Mononuclear cell (primary cell): ENCODE measurements at regions not wholly inside any gene's neighbourhood (a gene's known extent, or its start where the extent isn't known, plus 50 kb on each side); places are given as distances from the start of the nearest gene placed in this dataset.

Experiments used
- H3K27me3 ChIP-seq: 2 replicates; pipeline ENCODE4 v1.6.0; 2011; ENCODE audit warnings: low read length, control low read depth; ENCODE audit not compliant: insufficient read depth
- H3K4me1 ChIP-seq: 2 replicates; pipeline ENCODE4 v1.5.1; 2011; ENCODE audit warnings: mild to moderate bottlenecking, low read length, control low read depth; ENCODE audit not compliant: insufficient read depth
- H3K4me3 ChIP-seq: 2 replicates; pipeline ENCODE4 v1.5.1; 2011; ENCODE audit warnings: mild to moderate bottlenecking, low read length, moderate library complexity
- H3K9me3 ChIP-seq: 2 replicates; pipeline ENCODE4 v1.5.1; 2011; ENCODE audit warnings: low read depth, mild to moderate bottlenecking, control low read depth, low read length

GRCh38 chr3:95626107-95626506, 1188.3 kb upstream of the EPHA6 start:
- Histone ChIP-seq H3K4me1 (no peaks in the 10 kb centered on the region), H3K27me3 (no peaks in the 10 kb centered on the region), H3K9me3 (no peaks in the 10 kb centered on the region), H3K4me3 (no peak overlapping the region)

DNA sequence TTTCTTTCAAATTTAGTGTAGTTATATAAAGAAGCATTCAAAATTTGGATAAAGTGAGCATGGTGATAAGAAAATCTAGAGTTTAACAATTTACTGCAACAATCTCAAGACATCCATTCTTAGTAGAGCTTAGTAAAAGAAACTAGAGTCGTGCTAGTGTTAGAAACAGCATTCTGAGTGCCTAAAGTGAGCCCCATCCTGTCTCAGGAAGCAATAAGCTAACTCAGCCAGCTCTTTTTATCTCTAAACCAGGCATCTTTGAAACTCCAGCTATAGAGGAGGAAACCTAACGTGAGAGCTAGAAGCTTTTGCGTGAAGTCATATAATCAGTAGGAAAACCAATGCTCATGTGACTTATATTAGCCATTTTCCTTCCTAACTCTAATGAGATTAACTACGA, 1187.1 kb upstream of the EPHA6 start:
- Histone ChIP-seq H3K4me3 (no peak overlapping the region), H3K27me3 (no peaks in the 10 kb centered on the region), H3K4me1 (no peaks in the 10 kb centered on the region), H3K9me3 (no peaks in the 10 kb centered on the region)

DNA sequence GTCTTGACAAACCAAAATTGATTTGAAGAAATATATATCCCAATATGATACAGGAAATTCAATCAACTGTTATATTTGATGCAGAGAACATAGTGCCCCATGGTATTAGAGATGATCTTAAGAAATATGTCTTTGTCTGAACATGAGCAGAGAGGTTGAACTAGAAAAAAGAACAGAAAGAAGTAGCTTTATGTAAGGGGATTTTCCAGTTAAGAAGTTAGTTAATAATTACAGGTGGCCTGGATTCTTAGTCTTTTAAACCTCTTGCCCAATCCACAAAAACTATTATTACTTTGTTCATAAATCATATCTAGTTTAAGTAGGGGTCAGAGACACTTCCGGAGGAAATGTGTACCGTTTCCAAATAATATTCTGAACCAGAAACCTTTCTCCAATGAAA, 1186.7 kb upstream of the EPHA6 start:
- no peaks in the 10 kb centered on the region for H3K4me1 ChIP-seq
- no peak overlapping the region for H3K4me3 ChIP-seq
- H3K27me3 ChIP-seq: no peaks in the 10 kb centered on the region
- H3K9me3 ChIP-seq: no peaks in the 10 kb centered on the region

GRCh38 chr3:95629802-95630201, 1184.6 kb upstream of the EPHA6 start:
- Histone ChIP-seq H3K4me1 (no peaks in the 10 kb centered on the region), H3K9me3 (no peaks in the 10 kb centered on the region), H3K4me3 (no peak overlapping the region), H3K27me3 (no peaks in the 10 kb centered on the region)

GRCh38 chr3:95645291-95645690, 1169.1 kb upstream of the EPHA6 start:
- no peak overlapping the region for H3K4me3 ChIP-seq
- H3K9me3 ChIP-seq: no peaks in the 10 kb centered on the region
- H3K27me3 ChIP-seq: no peaks in the 10 kb centered on the region
- no peaks in the 10 kb centered on the region for H3K4me1 ChIP-seq

GRCh38 chr3:95654570-95655362, 1159.6 kb upstream of the EPHA6 start:
- H3K4me3 ChIP-seq: no peak overlapping the region
- H3K27me3 ChIP-seq: no peaks in the 10 kb centered on the region
- H3K9me3 ChIP-seq: no peaks in the 10 kb centered on the region
- H3K4me1 ChIP-seq: no peaks in the 10 kb centered on the region

- H3K27me3 ChIP-seq: no peaks in the 10 kb centered on the region
- H3K9me3 ChIP-seq: no peaks in the 10 kb centered on the region
- no peaks in the 10 kb centered on the region for H3K4me1 ChIP-seq
Observed at GRCh38 chr3:95655363-95655986, 1158.9 kb upstream of the EPHA6 start.

GRCh38 chr3:95670765-95671164, 1143.6 kb upstream of the EPHA6 start:
- H3K4me3 ChIP-seq: no peak overlapping the region
- no peaks in the 10 kb centered on the region for H3K27me3 ChIP-seq
- H3K4me1 ChIP-seq: no peaks in the 10 kb centered on the region
- no peaks in the 10 kb centered on the region for H3K9me3 ChIP-seq

More at GRCh38 chr3:95655363-95655986, 1158.9 kb upstream of the EPHA6 start:
- no peak overlapping the region for H3K4me3 ChIP-seq

- Histone ChIP-seq H3K27me3 (no peaks in the 10 kb centered on the region), H3K4me1 (no peaks in the 10 kb centered on the region), H3K4me3 (no peak overlapping the region), H3K9me3 (no peaks in the 10 kb centered on the region)
Observed at GRCh38 chr3:95673215-95673614, 1141.2 kb upstream of the EPHA6 start.

DNA sequence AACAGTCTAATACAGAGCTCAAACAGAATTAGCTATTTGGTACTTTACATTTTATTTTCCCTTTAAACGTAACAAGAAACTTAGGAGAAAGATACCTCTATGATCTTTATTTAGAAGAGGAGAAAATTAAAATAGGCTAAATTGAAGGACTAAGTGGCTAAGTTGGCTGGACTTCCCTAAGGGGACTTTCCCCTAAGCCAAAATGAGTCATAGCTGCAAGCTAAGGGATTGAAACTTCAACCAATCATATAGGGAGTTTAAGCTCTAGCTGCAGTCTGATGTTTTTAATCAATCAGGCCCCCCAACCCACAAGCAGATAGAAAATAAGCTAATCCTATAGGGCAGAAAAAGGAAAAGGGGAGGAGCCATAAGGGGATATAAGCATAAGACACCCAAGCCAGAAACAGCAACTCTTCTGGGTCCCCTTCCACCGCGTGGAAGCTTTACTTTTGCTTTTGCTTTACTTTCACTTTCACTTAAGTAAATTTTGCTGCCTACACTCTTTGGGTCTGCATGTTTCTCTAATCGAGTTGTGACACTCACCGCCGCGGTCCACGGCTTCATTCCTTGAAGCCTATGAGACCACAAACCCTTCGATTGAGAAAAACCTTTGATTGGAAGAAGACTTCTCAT, 1108.5 kb upstream of the EPHA6 start:
- no peaks in the 10 kb centered on the region for H3K9me3 ChIP-seq
- no peaks in the 10 kb centered on the region for H3K4me1 ChIP-seq
- peak overlapping the region; percentile 19 for H3K4me3 ChIP-seq
- no peaks in the 10 kb centered on the region for H3K27me3 ChIP-seq

DNA sequence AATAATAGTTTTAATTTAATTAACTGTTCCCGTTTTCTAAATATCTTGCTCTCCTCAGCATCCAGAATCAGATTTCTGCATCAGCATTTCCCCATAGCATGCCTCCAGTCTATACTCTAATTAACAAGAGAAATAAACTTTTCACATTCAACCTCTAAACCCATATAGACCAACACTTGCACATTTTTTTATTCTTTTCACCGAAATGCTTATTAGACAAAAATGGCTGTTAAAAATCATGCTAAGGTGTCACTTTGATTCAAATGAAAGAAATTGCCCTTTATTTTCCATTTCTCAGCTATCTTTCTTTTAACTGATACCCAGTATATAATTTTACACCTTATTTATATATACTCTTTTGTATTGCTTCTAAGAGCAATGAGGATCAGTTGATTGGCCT, 1107.1 kb upstream of the EPHA6 start:
- H3K27me3 ChIP-seq: no peaks in the 10 kb centered on the region
- H3K4me3 ChIP-seq: no peak overlapping the region
- H3K9me3 ChIP-seq: no peaks in the 10 kb centered on the region
- H3K4me1 ChIP-seq: no peaks in the 10 kb centered on the region

GRCh38 chr3:95710684-95711083, 1103.7 kb upstream of the EPHA6 start:
- no peaks in the 10 kb centered on the region for H3K4me1 ChIP-seq
- H3K4me3 ChIP-seq: no peak overlapping the region
- H3K27me3 ChIP-seq: no peaks in the 10 kb centered on the region
- no peaks in the 10 kb centered on the region for H3K9me3 ChIP-seq

- Histone ChIP-seq H3K4me3 (no peak overlapping the region), H3K9me3 (no peaks in the 10 kb centered on the region), H3K27me3 (no peaks in the 10 kb centered on the region), H3K4me1 (no peaks in the 10 kb centered on the region)
Observed at GRCh38 chr3:95711789-95712188, 1102.6 kb upstream of the EPHA6 start.

GRCh38 chr3:95715128-95715527, 1099.3 kb upstream of the EPHA6 start:
- no peak overlapping the region for H3K4me3 ChIP-seq
- H3K4me1 ChIP-seq: no peaks in the 10 kb centered on the region
- H3K9me3 ChIP-seq: no peaks in the 10 kb centered on the region
- no peaks in the 10 kb centered on the region for H3K27me3 ChIP-seq

DNA sequence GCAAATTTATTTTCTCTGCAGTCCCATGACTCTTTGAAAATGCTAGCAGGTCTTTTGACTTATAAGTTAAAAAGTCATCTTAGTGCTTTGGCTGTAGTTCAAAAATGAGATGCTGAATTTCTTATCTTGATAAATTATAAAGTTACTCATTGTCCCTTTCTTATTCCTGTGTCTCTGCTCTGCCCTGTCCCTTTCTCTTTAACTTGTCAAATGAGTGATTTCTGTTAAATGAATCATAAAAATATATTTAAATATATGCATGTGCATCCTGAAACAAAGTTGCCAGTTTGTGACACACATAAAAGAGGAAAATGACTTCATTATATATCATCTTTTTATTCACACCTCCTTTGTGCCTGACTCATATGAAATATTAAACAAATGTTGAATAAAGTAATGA, 1097.3 kb upstream of the EPHA6 start:
- H3K27me3 ChIP-seq: no peaks in the 10 kb centered on the region
- H3K4me3 ChIP-seq: no peak overlapping the region
- H3K9me3 ChIP-seq: no peaks in the 10 kb centered on the region
- no peaks in the 10 kb centered on the region for H3K4me1 ChIP-seq
